Activated CD4-positive, alpha-beta T cell treated with anti-CD3 and anti-CD28 coated beads, Interleukin-10, Interleukin-2, amounts not matched to agents 100 ng/mL and 50 ng/mL, durations not matched to agents 16 hours and 8 hours (primary cell): ENCODE measurements at regions not wholly inside any gene's neighbourhood (a gene's known extent, or its start where the extent isn't known, plus 50 kb on each side); places are given as distances from the start of the nearest gene placed in this dataset.
A peak's percentile ranks its signal among the peaks of the same experiment; 100 is the strongest.
"Not testable (repeated sequence)": the region's sequence is repeated elsewhere in the genome, so short reads cannot be mapped to it uniquely, and the experiment has no call there.

Source experiments
- DNase-seq: peaks from one replicate; pipeline ENCODE4 v3.0.0-alpha.2; 2020

DNA sequence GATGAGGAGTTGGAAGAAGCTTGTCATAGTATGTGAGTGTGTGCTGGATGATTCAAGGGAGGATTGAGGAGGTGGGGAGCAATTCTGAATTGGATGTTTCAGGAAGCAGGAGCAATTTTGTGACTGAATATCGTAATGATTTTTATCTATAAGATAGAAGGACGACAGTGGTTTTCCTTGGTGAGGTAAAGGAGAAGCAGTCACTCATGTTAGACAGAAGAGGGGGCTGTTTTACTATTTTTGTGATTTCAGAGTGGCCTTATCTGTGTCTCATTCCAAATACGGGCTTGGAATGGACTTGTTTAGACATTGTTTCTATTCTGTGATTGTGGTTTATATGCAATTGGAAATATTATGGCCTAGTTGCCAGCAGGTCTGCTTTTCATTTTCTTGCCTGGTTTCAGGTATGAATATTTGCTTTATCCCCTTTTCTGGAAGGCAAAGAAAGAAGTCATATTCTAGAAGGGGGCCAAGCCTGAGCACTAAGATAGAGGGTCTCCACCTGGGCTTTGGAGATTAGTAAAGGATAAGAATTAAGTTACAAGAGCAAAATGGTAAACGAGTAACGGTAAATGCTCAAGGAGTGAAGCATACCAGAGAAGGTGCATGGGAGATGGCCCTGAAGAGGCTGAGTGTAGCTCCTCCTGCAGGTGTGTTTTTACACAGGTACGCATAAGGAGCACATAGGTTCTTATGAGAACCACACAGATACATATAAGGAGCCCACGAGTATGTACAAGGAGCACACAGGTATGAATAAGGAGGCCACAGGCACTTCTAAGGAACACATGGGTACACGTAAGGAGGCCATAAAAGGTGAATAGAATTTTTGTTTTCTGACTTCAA lies 124.6 kb upstream of the KCNAB1 start:
- peak; percentile 20 for DNase-seq

DNA sequence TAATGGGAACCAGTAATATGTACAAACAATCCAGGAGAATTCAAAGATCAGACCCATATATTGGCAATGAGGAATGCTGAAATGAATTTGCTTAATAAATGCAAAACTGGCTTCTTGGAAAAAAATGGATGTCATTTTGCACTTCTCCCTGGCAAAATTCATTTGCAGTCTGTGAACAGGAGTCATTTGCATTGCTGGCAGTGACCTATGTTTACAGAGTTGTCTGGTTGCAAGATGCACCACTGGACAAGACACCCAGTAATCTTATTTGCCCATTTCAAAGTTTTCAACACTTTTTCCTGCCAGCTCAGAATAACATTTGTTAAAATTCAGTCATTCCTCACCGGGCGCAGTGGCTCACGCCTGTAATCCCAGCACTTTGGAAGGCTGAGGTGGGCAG lies 123.5 kb upstream of the KCNAB1 start:
- DNase-seq: no peak

DNA sequence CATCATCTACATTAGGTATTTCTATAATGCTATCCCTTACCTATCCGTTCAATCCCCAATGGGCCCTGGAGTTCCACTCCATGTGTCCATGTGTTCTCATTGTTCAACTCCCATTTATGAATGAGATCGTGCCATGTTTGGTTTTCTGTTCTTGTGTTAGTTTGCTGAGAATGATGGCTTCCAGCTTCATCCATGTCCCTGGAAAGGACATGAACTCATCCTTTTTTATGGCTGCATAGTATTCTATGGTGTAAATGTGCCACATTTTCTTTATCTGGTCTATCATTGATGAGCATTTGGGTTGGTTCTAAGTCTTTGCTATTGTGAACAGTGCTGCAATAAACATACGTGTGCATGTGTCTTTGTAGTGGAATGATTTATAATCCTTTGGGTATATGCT lies 122.2 kb upstream of the KCNAB1 start:
- DNase-seq: not testable (repeated sequence)

DNA sequence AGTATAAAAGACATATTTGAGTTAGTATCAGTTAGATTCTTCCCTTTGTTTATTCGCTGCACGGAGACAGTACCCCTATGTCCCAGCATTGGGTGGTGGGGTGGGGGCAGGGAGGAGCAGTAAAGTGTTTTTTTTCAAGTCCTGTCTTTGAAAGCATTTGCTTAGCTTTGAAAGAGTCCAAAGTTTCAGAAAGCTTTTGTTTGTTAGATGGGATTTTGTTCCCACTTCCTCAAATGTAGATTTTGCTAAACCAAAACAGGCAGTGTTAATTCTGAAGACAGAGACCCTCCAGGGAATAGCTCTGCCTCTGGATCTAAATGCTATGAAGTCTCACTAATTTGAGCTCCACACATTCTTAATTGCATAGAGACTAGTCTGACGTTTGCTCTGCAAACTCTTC lies 114.6 kb upstream of the KCNAB1 start:
- no peak for DNase-seq

DNA sequence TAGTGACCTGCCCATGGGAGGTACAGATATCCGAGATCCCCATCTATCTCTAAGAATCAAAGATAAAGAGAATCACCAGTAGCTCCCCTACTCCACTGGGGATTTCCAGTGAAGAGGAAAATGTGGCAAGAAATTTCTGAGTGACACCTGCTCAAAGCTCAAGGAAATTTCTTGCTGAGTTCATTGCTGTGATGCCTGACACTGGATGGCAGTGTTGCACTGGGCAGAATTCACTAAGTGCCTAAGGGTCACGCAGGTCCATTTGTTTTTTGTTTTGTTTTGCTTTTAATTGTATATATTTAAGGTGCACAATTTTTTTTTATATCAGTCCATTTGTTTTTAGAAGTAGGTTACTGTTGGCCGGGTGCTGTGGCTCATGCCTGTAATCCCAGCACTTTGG lies 109.5 kb upstream of the KCNAB1 start:
- no peak for DNase-seq

DNA sequence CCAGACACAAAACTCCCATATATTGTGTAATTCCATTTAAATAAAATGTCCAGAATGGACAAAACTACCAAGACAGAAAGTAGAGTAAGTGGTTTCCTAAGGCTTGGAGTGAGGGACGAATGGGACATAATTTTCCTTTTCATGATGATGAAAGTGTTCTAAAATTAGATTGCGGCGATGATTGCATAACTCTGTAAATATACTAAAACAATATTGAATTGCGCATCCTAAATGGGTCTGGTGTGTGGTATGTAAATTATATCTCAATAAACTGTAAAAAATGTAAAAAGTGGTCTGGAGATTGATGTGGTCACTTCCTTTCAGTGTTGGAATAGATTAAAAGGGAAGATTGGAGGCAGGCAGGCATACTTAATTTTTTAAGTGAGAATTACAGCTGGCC lies 105.9 kb upstream of the KCNAB1 start:
- no peak for DNase-seq

DNA sequence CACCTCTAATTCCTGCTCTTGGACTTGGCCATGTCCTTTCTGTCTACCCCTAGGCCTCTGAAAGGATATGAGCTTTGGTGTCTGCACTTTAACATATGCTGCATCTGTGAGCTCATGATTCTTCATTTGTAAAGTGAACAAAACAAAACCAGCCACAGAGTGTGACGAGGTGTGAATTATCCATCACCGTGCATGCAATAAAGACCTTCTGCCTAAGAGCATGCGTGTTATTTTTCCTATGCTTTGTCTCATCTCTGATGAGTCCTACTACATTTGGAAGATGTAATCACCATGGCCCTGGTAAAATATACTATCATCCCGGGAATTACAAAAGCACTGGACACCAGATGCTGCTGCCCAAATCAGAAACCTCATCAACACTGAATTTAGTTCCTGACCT lies 103.5 kb upstream of the KCNAB1 start:
- no peak for DNase-seq

DNA sequence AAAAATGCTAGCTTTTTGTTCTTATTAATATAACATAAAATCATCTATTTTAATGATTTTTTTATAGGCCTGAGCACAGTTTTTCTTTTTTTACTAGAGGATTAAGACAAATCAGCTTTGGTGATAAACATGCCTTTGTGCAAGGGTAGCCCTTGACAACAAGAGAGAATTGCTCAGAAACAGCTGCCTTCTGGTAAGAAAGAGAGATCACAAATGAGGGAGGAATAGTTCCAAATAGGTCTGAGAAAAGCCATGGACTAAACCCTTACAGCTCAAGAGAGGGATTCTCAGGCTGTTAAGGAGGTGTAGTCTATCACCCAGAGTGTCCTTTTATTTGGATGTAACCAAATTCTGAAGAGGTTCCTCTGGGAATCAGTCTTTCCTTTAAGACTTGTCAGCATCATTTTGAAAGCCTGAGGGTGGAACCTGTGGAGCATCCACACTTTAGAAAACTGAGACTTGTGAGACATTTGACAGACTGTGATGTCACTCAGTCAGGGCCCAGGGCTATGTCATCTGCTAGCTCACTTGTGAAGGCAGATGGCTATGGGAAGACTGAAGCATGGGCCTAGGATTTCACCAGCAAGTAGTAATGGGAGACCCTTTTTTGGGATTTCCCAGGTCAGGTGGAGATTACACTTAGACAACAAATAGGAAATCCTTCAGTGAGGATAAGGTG lies 102.9 kb upstream of the KCNAB1 start:
- DNase-seq: no peak

DNA sequence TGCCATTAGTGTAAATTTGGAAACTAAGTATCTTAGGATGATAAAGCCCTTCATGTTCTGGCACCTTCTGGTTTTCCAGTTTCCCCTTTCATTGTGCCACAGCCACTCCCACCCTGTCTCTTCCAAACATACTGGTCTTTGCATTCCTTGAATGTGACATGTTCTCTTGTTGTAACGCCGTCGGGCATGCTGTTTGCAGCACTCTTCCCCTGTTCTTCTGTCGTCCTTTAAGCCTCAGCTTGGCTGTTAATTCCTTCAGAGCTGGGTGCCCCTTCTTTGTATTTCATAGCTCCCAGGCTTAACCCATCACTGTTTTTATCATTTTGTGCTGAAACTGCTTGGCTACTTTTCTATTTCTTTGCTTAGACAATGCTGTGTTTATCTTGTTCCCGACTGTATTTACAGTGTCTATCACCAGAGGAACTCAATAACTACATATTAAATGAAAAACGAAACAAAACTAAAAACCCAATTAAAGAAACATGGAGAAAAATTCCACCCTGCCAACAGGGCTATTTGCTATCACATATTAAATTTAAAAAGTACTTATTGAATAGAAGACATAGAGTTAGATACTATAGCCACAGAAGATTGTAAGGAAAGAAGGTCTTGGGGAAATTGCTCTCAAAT lies 95.4 kb upstream of the KCNAB1 start:
- DNase-seq: no peak

DNA sequence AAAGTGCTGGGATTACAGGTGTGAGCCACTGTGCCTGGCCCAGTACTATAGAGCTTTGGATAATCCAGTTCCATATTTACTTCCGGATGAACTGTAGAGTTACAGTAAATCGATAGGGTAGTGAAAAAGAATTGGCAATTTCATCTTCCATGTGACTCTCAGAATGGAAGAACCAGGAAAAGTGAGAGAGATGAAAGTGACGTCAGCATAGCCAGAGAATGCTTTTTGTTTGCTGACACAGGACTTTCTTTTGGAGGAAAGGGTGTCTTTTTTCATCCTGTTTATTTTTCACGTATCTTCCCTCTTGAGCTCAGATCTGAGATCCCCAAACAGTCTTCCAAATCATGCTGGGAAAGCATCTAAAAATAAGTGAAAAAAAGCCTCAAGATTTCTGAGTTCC lies 91.2 kb upstream of the KCNAB1 start:
- no peak for DNase-seq

DNA sequence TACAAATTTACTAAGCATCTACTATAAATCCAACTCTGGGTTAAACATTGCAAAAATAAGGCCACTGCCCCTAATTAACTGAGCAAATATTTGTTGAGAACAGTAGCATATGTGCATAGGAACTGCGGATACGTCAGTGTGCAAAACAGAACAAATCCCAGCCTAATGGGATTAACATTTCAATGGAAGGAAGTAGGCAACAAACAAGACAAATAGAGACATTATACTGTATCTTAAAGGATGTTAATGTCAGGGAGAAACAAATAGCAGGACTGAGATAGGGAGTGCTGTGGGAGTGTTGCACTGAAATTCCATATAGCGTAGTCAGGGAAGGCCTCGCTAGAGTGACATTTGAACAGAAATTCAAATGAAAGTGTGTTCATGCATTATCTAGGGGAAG lies 89.7 kb upstream of the KCNAB1 start:
- DNase-seq: no peak

DNA sequence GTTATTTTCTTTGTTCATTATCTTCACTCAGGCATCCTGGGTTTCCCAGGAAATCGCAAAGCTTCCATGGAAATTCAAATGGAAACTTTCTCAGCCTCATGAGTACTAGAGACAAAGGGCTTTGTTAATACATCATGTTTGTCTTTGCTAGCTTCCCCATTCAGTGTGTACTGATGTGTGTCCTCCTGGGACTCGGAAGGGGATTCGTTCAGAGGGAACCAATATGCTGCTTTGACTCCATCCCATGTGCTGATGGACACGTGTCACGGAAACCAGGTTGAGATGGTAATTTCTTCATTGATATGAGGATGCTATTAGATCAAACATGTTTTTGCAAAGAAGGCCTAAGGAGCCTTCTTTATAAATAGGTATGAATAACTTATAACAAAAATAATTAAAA lies 87.0 kb upstream of the KCNAB1 start:
- no peak for DNase-seq

DNA sequence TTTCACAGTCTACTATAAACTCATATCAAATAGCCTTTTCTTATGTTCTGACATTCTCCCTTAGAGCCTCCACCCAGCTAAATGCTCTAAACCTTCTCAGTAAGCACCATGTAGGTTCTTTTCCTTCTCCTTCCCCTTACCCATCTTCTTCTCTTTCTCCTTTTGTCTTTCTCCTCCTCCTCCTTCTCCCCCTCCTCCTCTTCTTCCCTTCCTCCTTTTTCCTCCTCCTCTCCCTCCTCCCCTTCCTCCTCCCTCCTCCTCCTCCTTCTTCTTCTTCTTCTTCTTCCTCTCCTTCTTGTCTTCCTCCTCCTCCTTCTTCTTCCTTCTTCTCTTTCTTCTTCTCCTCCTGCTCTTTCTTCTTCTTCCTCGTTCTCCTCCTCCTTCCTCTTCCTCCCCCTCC lies 85.2 kb upstream of the KCNAB1 start:
- no peak for DNase-seq

DNA sequence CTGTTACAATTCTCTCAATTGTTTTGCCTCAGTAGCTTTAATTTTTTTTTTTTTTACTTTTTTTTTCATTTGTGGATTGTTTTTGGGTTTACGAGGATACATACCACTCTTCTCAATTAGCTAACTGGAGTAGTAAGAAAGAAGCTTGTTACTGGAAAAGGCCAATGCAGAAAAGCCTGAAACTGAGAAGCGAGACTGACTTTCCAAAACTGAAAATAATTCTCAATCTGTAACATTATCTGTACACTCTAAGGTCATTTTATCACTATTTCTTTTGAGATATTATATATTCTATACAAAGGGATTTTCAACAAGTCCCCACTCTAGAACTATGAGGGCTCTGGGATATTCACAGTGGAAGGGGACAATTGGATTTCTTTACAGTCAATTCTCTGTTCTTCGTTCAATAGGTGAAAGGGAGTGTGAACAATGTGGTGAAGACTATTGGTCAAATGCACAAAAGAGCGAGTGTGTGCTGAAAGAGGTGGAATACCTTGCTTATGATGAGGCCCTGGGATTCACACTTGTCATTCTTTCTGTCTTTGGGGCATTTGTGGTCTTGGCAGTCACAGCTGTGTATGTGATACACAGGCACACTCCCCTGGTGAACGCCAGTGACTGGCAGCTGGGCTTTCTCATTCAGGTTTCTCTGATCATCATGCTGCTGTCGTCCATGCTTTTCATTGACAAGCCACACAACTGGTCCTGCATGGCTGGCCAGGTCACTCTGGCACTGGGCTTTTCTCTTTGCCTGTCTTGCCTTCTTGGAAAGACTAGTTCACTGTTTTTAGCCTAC lies 83.9 kb upstream of the KCNAB1 start:
- DNase-seq: no peak

DNA sequence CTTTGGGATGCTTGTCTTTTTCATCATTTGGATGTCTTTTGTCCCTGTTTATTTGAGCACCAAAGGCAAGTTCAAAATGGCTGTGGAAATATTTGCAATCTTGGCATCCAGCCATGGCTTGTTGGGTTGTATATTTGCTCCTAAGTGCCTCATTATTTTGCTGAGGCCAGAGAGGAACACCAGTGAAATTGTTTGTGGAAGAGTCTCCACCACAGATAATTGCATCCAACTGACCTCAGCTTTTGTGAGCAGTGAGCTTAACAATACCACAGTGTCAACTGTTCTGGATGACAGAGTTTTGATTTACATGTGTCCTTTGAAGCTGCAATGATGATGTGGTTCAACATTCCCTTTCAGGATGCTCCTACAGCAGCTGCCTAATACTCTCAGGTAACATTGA lies 83.0 kb upstream of the KCNAB1 start:
- DNase-seq: no peak

DNA sequence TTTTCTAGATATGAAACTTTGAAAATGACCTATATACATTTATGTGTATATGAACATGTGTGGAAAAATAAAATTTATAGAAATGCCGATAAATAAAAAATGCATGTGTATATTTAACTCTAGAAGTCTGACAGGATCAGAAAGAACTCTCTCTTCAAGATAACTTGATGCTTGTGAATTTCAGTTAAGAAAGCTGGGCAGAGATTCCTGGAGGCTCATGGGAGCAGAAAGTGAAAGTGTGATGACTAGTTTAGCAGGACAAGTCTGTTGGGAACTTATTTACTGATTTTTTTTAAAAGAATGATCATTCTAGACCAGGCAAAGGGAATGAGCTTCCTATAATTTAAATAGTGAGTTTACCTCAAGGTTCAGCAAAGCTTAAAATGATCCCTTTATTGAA lies 81.5 kb upstream of the KCNAB1 start:
- no peak for DNase-seq

DNA sequence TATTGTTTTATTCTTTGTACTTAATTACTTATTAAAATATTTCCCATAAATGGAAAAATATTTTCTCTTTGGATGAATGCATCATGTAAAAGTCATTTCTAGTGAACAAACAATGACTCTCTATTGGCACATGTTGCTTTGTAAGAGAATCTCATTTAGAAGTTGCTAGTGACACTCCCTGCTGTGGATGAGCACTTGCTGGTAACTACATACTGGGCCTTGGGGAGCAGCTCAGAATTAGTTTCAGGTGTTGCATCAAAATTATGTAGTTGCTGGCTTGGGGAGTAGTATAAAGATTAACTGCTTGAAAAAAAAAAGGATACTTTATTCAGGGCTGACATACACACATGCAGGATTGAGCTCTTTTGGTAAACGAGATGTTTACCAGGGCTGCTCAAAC lies 80.3 kb upstream of the KCNAB1 start:
- no peak for DNase-seq

DNA sequence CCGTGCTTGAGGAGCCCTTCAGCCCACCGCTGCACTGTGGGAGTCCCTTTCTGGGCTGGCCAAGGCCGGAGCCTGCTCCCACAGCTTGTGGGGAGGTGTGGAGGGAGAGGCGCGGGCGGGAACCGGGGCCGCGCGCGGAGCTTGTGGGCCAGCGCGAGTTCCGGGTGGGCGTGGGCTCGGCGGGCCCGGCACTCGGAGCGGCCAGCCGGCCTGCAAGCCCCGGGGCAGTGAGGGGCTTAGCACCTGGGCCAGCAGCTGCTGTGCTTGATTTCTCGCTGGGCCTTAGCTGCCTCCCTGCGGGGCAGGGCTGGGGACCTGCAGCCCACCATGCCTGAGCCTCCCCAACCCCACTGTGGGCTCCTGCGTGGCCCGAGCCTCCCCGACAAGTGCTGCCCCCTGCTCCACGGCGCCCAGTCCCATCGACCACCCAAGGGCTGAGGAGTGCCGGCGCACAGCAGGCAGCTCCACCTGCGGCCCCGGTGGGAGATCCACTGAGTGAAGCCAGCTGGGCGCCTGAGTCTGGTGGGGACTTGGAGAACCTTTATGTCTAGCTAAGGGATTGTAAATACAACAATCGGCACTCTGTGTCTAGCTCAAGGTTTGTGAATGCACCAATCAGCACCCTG lies 79.0 kb upstream of the KCNAB1 start:
- DNase-seq: not testable (repeated sequence)

DNA sequence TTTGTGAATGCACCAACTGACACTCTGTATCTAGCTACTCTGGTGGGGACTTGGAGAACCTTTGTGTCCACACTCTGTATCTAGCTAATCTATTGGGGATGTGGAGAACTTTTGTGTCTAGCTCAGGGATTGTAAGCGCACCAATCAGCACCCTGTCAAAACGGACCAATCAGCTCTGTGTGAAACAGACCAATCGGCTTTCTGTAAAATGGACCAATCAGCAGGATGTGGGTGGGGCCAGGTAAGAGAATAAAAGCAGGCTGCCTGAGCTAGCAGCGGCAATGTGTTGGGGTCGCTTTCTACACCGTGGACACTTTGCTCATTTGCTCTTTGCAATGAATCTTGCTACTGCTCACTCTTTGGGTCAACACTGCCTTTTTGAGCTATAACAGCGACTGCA lies 78.5 kb upstream of the KCNAB1 start:
- not testable (repeated sequence) for DNase-seq

DNA sequence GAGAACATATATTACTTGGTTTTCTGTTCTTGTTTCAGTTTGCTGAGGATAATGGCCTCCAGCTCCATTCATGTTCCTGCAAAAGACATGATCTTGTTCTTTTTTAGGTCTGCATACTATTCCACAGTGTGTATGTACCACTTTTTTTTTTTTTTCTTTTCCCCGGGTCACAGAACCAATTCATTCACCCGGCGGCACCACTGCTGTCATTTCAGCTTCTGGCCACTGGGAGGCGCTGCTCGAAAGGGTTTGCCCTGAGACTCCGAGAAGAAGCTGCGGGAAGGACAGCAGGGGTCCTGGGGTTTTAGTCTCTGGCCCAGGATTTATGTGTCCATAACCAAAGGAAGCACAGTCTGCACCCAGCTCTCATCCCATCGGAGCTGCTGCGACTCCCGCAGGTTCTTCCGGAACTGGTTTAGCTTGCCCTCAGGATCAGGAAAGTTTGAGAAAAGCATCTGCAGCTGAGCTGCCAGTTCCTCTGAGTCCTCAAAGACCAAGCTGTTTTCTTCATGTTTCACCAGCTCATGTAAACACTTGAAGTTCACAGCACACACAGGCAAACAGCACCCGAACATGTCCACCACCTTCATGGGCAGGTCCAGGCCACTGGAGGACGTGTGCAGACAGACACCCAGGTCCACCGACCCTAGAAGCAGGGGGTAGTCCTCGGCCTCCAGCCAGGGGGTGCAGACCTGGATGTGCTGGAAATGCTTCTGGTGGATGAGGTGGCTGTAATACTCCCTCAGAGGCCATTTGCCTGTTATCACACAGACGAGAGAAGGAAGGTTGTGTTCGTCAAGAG lies 76.3 kb upstream of the KCNAB1 start:
- peak; percentile 59 for DNase-seq

DNA sequence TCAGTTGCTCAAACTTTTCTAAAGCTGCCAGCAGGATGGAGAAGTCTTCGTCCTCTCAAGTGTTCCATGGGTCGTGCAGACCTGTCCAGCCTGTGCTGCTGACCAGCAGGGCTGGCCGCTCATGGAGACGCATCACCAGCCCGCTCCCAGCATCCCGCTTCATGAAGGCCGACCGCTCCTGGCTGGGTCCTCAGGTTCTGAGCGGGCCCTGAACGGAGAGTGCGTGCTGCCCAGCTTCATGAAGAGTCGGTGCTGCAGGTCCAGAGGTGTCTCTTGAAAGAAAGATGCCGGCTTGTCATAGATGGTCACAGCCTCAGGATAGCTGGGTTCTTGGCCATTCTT lies 75.8 kb upstream of the KCNAB1 start:
- DNase-seq: no peak

DNA sequence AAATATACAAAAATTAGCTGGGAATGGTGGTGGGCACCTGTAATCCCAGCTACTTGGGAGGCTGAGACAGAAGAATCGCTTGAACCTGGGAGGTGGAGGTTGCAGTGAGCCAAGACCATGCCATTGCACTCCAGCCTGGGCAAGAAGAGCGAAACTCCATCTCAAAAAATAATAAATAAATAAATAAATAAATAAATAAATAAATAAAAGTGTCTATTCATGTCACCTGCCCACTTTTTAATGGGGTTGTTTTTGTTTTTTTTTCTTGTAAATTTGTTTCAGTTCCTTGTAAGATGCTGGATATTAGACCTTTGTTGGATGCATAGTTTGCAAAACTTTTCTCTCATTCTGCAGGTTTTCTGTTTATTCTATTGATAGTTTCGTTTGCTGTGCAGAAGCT lies 71.9 kb upstream of the KCNAB1 start:
- DNase-seq: not testable (repeated sequence)
